Cerebellar nuclear complex (tissue), 1 donor: ENCODE measurements at regions not wholly inside any gene's neighbourhood (a gene's known extent, or its start where the extent isn't known, plus 50 kb on each side); places are given as distances from the start of the nearest gene placed in this dataset.

Experiments
- DNase-seq, 2 experiments: peaks; one replicate each; lab custom pipeline; 2025; lab: John Stamatoyannopoulos, UW

DNA sequence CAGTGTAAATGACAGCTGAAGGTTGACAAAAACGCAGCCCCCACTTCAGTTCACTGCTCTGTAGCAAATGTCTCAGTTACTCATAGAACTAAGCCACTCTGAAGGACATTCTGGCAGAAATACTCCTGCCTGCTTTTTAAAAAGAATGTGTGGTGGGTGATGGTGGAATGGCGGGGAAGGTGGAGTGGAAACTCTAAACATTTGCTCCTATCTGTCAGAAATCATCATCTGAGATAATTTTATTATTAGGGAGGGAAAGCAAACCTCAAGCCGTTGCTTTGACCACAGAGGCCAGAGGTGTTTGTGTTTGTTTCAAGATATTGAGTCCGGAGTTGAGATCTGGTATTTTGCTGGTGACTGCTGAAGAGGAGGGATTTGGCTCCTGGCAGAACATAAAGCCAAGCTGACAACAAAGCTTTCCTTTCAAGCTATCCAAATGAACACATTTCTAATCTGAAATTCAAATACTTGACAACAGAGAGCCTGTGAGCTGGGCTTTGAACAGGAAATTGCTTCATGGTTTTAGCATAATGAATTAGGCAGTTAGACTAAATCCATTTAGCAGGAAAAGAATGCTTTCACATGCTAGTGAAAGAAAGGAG is 362.7 kb downstream of the CSNK1G3 start:
- DNase-seq: no peak

DNA sequence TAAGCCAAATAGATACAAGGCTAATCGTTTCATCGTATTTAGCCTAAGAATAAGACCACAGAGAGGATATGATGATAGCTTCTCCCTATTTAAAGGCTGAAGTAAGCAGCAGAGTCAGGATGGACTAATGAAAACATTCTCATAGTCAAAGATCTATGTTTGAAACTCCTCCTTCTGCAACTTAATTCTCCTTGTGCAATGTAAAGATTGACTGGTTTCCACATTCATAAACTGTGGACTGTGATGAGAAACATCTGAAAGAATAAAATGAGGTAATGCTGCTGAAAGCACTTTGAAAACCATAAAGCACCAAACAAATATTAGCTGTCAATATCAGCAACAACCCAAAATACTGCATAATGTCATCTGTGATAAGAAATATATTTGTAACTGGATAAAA is 361.9 kb downstream of the CSNK1G3 start:
- no peak for DNase-seq

DNA sequence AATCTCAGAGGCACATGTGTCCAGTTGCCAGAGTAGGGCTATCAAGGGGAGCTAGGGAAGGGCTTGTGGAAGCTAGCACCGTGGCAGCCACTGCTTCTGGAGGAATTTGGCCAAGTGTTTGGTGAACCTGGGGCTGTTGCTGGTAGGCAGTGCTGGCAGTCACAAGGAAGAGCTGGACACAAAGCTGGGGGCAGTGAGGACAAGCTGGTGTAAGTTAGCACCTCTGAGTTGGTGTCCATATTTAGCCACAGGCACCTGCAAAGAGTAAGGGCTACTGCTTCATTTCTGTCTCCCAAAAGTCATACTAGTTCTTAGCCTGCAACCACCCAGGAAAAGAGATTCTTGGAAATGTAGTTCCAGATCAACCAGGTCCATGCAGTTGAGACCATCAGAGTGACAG is 359.4 kb downstream of the CSNK1G3 start:
- DNase-seq: no peak

DNA sequence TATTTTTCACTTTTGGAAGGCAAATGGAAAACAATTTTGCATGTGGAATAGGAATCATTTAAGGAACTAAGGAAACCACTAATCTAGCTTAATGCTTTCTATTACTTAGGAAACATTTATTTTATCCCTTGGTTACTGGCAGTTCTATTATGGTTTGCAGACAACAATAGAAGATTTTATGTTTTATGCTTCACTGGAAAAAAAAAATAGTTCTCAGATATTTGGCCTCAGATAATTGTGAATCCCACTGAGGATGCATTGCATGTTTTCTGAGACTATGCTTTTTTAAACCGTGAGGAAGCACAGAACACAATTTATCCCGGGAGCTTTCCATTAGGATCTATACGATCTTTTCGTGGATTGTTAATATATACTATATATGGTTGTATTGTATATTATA is 356.9 kb downstream of the CSNK1G3 start:
- no peak for DNase-seq

DNA sequence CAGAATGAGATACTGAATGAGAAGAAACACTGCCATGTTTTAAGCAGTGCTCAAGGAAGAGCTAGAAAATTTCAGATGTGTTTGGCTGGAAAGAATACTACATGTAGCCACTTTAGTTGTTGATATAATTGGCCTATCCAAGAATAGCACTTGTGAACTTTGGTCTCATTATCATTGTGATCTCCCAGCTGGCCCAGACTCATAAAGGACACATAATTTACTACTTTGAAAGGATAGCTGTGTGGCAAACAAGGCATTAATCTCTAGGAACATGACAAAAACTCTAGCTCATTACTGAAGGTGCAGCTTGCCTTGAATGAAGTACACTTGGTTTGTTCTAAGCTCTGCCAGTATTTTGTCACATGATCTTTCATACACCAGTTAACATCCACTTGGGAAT is 356.3 kb downstream of the CSNK1G3 start:
- DNase-seq: no peak

DNA sequence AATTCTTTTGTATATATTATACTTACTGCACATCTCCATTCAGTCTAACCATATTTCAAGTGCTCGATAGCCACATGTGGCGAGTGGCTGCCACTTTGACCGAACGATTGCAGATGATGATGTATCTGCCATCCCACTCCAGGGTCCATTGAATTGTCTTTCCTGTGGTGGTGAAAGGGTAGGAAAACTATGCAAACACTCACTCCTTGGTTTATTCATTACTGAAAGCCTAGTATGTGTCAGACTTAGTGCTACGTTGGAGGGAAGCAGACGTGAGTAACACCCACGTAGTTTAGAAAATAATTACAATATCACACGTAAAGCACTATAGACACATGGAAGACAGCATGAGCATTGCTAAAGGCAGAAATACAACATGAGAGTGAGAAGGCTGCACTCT is 353.7 kb downstream of the CSNK1G3 start:
- no peak for DNase-seq

DNA sequence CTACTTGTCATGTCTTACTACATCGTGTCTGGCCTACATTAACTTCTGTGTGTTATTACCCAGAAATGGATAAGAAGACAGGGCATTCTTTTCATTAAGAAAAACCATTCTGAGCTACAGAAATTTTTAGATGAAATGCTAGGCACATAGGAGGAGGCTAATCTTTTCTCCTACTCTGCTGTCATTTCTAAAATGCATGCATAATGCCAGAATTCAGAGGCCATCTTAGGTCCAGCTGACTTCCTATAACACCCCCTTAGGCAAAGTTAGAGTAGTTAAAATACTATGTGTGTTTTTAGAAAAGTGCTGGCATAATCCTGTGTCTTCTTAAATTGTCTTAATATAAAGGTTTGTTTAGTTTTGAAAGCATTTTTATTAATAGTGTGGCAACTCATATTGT is 352.6 kb downstream of the CSNK1G3 start:
- no peak for DNase-seq

DNA sequence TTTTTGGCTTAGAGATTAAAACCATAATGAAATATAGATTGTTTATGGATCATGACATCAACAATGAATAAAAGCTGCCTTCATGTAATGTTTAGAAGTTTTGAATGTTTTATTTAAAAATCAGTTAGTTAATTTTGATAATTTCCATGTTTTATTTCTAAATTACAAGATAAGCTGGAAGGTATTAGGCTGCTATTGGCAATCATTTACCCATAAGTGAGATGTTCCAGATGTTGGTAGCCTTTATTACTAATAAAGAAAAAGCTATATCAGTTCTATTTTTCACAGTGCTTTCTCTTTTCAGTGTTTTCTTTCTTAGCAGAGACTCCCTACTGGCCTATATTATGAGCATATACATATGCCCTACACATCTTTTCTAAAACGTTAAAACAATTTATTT is 347.0 kb downstream of the CSNK1G3 start:
- DNase-seq: no peak

DNA sequence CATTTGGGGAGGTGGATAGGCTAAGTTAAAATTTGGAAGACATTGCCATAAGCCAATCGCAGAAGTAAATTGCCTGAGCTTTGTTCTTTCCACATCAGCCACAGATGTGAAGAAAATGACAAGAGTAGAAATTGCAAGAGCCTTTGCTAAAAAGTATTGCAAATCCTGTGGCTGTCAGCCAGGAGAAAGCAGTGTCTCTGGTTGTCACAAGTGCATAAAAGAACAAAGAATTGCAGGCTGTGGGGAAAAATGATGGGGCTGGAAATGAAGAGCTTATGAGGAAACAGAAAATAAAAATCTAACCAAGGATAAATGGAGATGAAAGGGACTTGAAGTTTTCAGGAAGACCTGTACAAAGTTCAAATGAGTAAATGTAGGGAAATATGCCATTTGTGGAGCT is 344.8 kb downstream of the CSNK1G3 start:
- DNase-seq: no peak

DNA sequence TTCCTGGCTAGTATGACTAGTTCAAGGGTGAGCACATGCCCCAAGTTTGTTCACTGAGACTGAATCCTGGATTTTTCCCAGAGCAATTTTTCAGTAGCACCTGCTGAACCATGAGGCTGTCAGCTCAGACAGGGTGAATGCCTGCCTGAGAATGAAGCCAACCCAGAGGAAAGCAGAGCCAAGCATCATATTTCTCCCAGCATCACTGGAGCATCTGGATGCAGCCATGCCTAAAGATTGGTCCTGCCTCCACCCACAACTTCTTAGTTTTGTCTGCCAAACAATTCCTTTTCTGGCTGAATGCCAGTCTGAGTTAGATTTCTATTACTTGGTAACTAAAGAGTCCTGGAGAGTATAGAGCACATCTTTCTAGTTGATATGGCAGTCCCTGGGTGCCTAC is 343.6 kb downstream of the CSNK1G3 start:
- DNase-seq: no peak

DNA sequence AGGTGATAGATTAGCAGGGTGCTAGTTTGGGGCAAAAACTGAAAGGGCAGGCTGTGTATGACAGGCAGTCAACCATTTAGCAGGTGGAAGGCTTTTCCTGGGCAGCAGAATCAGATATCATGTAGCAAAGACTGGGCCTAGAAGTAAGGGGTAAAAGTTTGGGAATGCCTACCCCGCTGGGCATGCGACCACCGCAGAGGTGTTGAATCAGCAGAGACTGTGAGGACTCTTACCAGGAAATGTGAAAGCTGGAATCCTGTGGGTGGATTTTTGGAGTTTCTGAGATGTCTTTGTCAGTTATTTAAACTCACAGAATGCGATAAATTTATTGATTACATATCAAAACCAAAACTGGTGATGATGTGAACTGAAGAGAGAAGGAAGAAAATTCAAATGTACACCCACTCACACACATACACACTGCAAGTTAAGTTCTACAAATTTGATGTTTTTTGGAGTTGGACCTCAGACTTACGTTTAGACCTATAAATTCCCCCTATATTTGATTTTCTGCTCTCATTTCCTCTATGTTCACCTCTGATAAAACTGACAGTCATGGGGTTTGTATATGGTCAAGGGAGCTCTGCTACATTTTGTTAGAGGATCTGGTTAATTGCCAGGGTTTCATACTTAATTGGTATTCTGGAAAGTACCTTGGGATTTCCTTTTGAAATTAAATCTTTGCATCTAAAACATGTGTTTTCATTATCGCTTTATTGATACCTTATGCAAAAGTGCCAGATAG is 333.6 kb downstream of the CSNK1G3 start:
- no peak for DNase-seq

DNA sequence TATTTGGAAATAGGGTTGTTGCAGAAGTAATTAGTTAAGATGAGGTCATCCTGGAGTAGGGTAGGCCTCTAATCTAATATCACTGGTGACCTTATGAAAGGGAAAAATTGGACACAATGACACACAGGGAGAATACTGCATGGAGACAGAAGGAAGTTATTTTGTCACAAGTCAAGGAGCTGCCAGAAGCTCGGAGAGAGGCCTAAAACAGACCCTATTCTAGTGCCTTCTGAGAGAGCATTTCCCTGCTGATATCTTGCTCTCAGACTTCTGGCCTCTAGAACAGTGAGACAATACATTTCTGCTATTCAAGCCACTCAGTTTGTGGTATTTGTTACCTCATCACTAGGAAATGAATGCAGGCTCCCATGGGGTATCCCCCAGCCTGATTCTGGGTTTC is 332.9 kb downstream of the CSNK1G3 start:
- no peak for DNase-seq

DNA sequence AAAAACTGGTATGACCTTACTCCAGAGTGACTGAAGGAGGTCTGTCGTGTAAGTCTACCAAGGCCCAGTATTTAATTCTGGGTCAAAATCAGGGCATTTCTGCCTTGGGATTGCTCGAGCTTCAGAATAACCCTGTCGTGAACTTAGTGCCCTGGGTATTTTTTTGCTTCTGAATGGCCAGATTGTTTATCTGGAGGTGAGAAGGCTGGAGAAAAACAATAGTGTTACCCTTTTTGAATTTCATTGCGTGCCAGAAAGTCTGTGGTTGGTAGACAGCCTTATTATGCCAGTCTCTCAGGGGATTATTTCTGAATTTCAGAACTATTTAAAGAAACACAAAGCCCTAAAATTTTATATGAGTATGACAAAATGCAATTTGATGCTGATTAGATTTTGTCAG is 323.4 kb downstream of the CSNK1G3 start:
- no peak for DNase-seq

DNA sequence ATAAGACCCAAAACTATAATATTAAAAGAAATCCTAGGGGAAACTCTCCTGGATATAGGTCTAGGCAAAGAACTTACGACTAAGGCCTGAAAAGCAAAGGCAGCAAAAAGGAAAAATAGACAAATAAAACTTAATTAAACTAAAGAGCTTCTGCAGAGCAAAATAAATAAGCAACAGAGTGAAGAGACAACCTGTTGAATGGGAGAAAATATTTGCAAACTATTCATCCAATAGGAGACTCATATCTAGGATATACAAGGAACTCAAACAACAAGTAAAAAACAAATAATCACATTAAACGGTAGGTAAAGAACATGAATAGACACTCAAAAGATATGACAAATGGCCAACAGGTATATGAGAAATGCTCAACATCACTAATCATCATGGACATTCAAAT is 318.6 kb downstream of the CSNK1G3 start:
- no peak for DNase-seq

DNA sequence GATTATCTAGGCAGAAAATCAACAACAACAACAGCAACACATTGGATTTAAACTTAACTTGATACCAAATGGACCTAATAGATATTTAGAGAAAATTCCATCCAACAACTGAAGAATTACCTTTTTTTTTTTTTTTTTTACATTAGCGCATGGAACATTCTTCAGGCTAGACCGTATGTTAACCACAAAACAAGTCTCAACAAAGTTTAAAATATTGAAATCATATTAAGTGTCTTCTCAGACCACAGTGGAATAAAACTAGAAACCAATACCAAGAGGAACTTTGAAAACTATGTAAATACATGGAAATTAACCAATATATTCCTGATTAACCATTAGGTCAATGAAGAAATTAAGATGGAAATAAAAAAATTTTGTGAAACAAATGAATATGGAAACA is 315.8 kb downstream of the CSNK1G3 start:
- DNase-seq: no peak

DNA sequence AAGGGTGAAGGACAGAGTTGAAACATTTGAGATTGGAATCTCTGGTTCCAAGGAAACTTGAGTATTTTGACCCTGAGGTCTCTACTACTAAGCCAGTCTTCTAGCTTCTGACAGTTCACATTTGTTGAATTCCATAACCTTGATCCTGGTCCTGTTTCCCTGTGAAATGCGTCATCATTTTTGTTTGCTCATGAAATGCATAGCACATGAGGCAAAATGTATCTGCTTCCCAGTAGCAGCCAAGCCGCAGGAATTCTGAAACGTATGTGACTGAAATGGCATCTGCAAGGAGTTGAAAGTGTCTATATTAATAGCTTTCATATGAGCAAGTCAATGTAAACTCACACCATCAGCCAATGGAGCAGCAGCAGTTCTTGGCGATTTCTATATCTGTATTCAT is 307.9 kb downstream of the CSNK1G3 start:
- DNase-seq: no peak

DNA sequence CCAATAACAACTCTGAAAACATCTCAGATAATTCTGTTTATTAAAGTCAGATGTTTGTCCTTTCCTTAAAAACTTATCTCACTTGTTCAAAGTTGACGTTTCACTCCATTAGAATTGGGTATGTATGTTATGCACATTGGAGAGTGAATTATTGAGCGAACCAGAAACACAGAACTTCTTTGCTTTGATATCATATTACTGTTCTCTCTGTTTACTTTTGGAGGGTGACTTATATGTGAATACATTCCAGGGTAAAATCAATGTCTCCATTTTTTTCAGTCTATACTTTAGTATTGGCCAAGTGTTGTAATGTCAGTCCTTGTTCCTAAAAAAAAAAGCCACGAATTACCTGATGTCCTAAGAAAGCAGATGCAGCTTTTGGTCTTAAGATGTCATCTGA is 307.4 kb downstream of the CSNK1G3 start:
- no peak for DNase-seq

DNA sequence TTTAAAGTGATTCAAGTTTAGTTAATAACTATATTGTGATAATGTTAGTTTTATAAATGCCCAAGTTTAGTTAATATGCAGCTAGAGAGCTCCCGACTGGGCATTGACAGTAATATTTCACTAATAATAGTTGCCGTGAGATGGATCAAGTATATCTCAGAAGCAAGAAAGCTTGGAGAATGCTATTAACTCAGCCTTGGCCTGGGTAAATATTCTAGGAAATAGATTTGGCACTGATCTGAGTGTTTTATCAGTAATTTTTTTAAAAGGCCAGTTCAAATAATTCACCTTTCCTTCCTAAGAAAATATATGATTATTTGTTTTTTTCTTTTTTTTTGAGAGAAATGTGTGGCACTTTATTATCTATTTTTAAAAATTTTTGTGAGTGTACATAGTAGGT is 305.3 kb downstream of the CSNK1G3 start:
- no peak for DNase-seq

DNA sequence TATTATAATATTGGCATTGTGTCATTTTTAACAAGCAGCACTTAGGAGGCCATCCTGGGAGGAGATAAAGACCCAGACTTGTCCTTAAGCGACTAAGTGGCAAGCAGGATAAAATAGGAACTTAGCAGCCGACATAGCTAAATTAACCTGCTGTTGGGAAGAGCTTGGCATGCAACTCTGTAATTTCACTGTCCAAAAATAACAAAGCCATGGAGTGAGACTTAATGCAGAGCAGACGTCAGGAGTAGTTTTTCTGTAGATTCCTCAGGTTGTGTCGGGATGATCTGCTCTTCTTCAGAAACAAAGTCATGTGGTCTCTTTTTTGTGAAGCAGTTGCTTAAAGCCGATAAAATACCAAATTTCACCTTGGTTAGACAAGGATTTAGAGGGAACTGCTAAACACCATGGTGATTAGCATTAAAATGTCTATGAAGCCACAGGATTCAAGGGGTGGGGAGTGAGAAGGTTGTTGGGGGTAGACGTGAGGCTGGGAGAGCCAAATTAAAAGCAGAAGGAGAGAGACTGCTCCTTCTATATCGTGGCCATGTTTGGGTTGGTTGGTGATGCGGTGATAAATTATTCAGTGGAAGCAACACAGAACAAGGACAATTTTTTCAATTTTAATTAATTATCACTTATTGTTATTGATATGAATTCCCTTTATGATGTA is 303.0 kb downstream of the CSNK1G3 start:
- DNase-seq: no peak

DNA sequence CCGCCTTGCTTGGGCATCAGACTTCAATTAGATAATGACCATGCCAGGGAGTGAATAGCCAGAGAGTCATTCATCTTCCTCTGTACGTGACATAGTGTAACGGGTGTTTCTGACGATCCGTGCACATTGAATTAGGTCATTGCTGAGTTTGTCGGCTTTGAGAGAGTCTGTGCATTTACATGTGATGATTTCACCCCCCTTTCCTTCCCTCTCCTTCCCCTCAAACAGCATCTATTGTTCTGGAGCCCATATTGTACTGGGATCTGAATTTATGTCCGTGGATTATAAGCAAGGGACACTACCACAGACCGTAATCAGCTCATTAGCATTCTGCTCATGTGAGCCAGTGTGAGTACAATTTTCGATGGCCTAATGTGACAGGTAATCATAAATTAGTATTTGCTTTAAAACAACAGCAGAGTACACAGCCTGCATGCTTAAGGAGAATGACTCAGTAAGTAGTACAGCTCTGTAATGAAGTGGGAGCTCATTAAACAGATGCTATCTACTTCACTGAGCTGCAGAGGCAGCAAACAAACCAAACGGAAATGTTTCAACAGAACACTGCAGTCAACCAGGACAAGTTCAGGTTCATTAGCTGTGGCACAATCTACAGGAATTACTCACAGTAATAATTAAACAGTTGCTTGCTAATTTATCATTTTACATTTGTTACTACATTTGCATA is 302.1 kb downstream of the CSNK1G3 start:
- no peak for DNase-seq

DNA sequence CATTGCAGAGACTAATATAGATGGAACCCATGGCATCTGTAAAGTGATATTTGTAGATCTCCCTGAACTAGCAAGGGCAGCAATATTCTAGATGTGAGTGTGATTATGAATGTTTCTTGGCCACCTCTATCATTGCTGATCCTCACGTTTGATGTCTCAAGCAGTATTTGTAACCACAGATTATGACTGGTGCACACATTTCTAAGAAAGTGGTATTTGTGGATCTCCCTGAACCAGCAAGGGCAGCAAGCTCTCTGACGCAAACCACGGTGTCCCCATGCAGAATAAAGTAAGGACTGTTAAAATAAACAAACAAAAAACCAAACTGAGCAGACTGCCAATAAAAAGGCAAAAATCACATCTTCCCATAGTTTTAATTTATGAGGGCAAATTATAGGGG is 301.3 kb downstream of the CSNK1G3 start:
- DNase-seq: no peak

DNA sequence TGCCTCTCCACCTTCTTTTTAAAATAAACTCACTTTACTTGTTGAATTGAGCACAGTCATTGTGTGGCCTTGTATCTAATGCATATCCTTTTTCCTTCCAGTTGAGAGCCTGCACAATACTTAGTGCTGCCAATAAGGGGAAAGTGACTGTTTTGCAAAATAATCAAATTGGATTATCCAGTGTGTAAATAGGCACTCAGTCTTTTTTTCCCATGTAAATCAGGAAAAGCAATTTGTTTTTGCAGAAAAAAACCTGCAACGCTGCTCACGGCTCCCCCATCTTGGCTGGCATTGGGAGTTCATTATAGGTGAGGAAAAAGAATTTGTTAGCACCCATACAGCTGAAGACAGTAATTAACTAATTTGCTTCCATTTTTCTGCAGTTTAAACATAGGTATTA is 299.9 kb downstream of the CSNK1G3 start:
- no peak for DNase-seq

DNA sequence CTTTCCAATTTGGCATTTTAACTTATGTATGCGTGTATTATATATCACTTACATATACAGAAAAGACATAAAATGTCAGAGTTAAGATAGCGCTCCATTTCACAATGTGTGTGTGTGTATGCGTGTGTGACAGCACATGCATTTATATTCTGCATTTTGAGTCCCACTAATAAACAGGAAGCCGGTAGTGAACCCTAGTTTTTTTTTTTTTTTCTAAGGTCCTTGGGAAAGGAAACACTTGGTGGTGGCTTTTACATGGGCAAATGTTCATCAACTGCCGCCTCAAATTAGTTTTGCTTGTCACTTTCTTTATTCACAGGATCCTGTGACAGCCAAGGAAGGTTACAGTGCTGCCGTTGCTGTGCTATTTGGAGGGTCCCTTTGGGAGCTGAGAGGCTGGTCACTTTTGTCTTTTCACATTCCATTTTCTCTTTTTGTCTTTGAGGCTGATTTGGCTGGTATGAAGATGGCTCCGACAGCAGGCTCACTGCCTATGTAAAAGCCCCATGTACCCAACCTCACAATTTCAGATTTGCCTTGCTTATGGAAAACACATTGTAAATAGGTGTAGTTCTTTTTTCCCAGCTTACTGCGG is 298.9 kb downstream of the CSNK1G3 start:
- no peak for DNase-seq
